Transverse colon (tissue), 3 donors: ENCODE measurements at regions not wholly inside any gene's neighbourhood (a gene's known extent, or its start where the extent isn't known, plus 50 kb on each side); places are given as distances from the start of the nearest gene placed in this dataset.

ENCODE experiments used
- CTCF ChIP-seq, 5 experiments: fragments of 200-600 bp in 3 of 5; fragments of 450-650 bp in 2 of 5; sonication (generic) in 3 of 5; IDR thresholded peaks; 1 replicate in 2 of 5; 2 replicates in 3 of 5; pipeline ENCODE4 v1.5.1; 2016 to 2017; ENCODE audit warnings: antibody characterized with exemption in 5 of 5, inconsistent platforms in 3 of 5, mild to moderate bottlenecking in 2 of 5, moderate library complexity in 1 of 5
- EP300 ChIP-seq: sonication (generic); formaldehyde crosslinking; IDR thresholded peaks from one replicate; pipeline ENCODE4 v1.6.1; 2017; ENCODE audit warnings: antibody characterized with exemption, low read depth
- POLR2A ChIP-seq: fragments of 450-650 bp; IDR thresholded peaks from one replicate; pipeline ENCODE4 v1.6.1; 2016; ENCODE audit warnings: antibody characterized with exemption, mild to moderate bottlenecking, moderate library complexity

- TF ChIP-seq EP300 (no peak), CTCF (IDR thresholded peaks at IDR 0.05) (no peak), POLR2A (no peak)
Observed at GRCh38 chr5:1724822-1725602, 74.6 kb downstream of the MRPL36 start.
